Activated T-helper 1 cell treated with anti-CD3 and anti-CD28 coated beads, Interleukin-2, amount 50 U/mL, for 16 hours (primary cell): ENCODE measurements at regions not wholly inside any gene's neighbourhood (a gene's known extent, or its start where the extent isn't known, plus 50 kb on each side); places are given as distances from the start of the nearest gene placed in this dataset.

ENCODE experiments used
- DNase-seq, 2 donors: peaks; one replicate each; pipeline ENCODE4 v3.0.0-alpha.2; 2020; ENCODE audit warnings: low read depth in 1 of 2, low spot score in 1 of 2

GRCh38 chr3:21142031-21142430, 609.0 kb downstream of the ZNF385D start:
- no peak for DNase-seq

GRCh38 chr3:21140785-21141184, 610.2 kb downstream of the ZNF385D start:
- no peak for DNase-seq

- no peak for DNase-seq
These were observed 612.9 kb downstream of the ZNF385D start for GRCh38 chr3:21138085-21138484.

DNA sequence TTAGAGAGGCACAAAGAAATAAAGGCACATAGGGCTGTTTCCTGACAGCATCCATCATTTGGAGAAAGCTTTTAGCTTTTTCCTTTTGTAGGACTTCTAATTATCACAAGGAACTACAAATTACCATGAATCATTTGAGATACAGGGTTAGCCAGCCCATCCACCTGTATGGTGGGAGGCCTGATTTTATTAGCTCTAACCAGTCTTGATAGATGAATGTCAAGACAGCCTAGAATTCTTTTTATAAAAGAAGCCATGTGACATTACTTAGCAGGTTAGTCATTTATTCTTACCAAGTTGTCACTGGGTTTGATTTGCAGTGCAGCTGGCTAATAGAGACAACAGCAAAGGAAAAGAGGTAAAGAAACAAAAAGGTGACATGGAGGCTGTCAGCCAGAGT, 618.1 kb downstream of the ZNF385D start:
- no peak for DNase-seq

GRCh38 chr3:21120826-21121225, 630.2 kb downstream of the ZNF385D start:
- no peak for DNase-seq

DNA sequence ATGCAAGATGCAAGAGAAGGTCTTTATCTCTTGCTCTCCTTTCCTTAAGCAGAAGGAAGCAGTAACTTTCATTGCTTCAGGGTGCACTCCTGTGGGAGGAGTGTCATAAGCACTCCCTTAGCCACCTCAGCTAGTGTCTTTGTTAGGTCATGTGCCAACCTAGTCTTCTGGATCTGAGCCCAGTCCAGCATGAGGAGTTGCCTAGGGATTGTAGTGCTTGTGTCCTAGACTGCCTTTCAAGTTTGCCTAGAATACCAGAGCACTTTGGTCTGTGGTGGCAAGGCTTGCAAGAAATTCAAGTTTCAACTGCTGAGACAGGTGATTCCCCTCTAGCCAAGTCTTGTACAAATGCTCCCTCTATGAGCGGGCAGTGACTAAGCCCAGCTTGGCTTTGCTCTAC, 633.6 kb downstream of the ZNF385D start:
- DNase-seq = no peak

GRCh38 chr3:21109056-21109455, 642.0 kb downstream of the ZNF385D start:
- DNase-seq = no peak

DNA sequence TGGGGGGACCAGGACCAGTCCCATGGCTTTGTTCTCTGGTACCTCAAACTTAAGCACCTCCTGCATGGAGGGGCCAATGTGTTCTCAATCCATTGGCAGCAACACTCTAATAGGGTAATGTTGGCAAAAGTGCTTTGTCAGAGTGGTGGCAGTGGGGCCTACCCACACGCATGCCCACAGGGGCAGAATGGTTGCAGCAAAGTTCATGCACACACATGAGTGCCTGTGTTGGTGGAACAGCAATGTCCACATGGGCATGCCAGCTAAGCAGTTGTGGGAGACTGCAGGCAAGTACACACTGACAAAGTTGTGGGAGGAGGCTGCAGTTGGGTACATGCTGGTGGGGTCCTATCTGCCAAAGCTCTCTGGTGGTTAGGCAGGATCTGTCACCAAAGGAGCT, 645.2 kb downstream of the ZNF385D start:
- DNase-seq = no peak

GRCh38 chr3:21100656-21101359, 650.2 kb downstream of the ZNF385D start:
- DNase-seq = no peak

DNA sequence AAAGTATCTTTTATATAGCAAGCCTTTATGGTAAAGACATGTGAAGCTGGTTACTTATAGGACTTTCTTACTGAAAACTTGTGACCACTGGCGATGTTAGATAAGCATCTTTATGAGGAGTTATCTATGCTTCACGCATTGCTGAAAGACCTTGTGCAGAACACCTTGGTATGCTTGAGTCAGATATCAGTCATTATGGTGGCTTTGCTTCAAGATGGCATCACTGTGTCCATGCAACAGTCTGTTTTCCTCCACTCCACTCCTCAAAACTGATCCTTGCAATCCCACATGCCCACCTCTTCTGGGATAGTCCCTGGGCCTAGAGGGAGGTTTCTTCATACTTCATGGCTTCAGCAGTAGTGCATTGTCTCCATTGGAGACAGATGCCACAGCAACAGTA, 656.3 kb downstream of the ZNF385D start:
- DNase-seq = no peak

GRCh38 chr3:21073561-21073960, 677.4 kb downstream of the ZNF385D start:
- no peak for DNase-seq

DNA sequence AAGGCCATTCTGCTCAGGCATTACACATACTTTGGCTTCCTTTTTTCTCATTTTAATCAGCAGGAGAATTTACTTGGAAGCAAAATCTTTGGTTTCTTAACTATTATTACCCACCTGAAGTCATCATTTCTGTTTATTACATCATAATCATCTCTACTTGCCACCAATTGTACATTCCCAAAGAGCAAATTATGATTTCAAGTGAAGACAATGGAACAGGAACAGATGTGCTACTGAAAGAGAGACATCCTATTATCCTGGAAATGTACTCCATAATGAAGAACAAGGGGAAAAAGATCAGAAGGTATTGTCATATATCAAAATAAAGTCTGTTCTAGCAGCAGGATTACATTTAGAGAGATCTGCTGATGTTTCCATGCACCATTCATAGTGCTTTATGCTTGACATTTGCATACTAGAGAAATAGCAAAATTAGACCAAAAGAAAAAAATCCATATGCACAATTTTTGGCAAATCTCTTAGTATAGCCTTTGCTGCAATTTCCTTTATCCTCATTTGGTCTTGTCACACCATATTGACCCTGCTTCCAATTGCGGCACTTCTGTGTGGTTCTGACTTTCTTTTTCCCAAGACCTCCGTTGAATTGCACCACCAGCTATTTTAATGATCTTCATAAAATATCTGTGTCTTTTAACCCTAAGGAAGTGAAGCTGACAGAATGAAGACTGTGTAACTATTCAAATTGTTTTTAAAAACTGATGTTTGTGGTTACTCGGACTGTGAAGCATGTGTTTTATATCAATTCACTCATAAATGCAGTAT, 683.8 kb downstream of the ZNF385D start:
- DNase-seq = no peak

DNA sequence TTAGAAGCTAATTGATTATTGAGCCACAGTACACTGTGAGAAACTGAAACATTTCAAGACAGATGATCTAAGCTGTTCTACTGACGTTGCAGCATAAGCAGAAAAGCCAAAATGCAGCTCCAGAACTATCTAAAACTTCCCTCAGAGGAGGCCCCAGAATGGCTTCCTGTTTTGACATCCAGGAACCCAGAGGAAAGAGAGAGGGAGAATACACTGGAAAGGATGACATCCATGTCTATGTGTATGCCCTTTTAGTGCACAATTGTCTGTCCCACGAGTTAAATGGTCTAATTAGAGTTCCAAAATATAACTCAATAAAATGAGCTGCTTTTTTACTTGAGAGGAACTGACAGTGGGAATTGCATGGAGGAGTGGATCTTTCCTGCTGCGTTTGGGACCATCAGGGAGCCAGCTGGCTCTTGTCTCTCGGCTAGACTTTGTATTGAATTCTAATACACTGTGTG, 688.1 kb downstream of the ZNF385D start:
- no peak for DNase-seq

GRCh38 chr3:21059404-21059803, 691.6 kb downstream of the ZNF385D start:
- DNase-seq = no peak

- no peak for DNase-seq
These were observed 694.7 kb downstream of the ZNF385D start for GRCh38 chr3:21056293-21056692.

DNA sequence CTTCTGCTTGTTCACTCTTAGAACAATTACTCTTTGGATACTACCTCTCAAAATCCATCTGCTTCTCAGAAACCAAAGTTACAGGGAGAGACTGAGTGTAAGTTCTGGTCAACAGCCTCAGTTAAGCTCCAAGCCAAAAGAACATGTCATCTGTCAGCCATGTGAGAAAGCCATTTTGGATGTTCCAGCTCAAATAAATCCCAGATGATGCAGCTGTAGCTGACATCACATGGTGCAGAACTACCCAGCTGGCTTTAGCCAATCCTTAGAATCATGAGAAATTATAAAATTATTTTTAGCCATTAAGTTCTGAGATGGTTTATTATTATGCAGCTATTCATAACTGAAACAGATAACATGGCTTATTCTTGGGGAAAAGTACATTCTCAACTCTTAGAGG, 696.0 kb downstream of the ZNF385D start:
- no peak for DNase-seq

GRCh38 chr3:21054064-21054463, 696.9 kb downstream of the ZNF385D start:
- DNase-seq = no peak

DNA sequence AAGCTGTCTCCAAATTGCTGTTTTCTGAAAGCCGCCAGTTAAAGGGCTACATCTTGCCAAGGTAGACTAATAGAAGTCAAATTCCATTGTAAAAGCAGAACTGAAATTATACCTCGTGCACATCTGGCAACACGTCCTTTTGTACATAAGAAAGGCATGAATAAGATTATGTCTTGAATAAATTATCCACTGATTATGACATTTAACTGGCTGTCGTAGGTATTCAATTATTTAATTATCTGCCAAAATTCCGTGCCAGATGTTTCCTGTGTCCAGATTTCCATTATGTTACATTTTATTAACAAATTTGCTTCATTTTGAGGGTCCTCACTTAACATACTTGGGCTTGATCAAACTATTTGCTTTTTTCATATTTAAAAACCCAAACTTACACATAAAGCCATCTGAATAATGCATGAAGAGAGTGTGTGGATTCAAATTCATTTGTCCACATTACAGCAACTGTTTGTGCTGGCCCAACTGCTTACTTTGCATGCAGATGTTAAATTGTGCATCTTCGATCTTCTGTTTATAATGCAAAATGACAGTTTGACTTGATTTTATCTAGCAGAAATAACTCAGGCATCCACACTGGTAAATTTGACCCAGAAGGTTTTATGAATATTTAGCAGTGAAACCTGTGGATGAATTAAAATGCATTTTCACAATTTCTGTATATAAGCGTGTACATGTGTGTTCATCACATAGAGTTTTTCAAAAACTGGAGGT, 701.5 kb downstream of the ZNF385D start:
- DNase-seq = no peak

- no peak for DNase-seq
These were observed 707.9 kb downstream of the ZNF385D start for GRCh38 chr3:21043139-21043538.

DNA sequence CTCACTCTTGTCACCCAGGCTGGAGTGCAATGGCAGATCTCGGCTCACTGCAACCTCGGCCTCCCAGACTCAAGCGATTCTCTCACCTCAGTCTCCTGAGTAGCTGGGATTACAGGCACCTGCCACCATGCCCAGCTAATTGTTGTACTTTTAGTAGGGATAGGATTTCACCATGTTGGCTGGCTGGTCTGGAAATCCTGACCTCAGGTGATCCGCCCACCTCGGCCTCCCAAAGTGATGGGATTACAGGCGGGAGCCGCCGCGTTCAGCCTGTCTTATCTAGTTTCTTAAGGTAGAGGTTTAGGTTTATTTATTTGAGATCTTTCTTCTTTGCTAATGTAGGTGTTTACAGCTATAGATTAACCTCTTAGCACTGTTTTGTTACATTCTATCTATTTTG, 708.8 kb downstream of the ZNF385D start:
- DNase-seq = no peak

GRCh38 chr3:21041621-21042020, 709.4 kb downstream of the ZNF385D start:
- no peak for DNase-seq

GRCh38 chr3:21036888-21037287, 714.1 kb downstream of the ZNF385D start:
- no peak for DNase-seq
